Suprapubic skin (tissue), 4 donors: ENCODE measurements at regions not wholly inside any gene's neighbourhood (a gene's known extent, or its start where the extent isn't known, plus 50 kb on each side); places are given as distances from the start of the nearest gene placed in this dataset.
"Not testable (repeated sequence)": the region's sequence is repeated elsewhere in the genome, so short reads cannot be mapped to it uniquely, and the experiment has no call there.

Source experiments
- DNase-seq, 2 donors: peaks; one replicate each; pipeline ENCODE4 v3.0.0-alpha.2; 2019; ENCODE audit warnings: low spot score in 2 of 2
- H3K27ac ChIP-seq: fragments of 200-600 bp; sonication (generic); one replicate; pipeline ENCODE4 v1.5.1; 2019
- H3K27me3 ChIP-seq: fragments of 200-600 bp; sonication (generic); one replicate; pipeline ENCODE4 v1.5.1; 2019
- H3K36me3 ChIP-seq: fragments of 200-600 bp; sonication (generic); one replicate; pipeline ENCODE4 v1.5.1; 2019
- H3K4me1 ChIP-seq: fragments of 200-600 bp; sonication (generic); one replicate; pipeline ENCODE4 v1.5.1; 2019
- H3K4me3 ChIP-seq: fragments of 200-600 bp; sonication (generic); one replicate; pipeline ENCODE4 v1.5.1; 2019; ENCODE audit warnings: mild to moderate bottlenecking
- H3K9me3 ChIP-seq: fragments of 200-600 bp; sonication (generic); one replicate; pipeline ENCODE4 v1.5.1; 2019
- CTCF ChIP-seq, 2 donors: fragments of 200-600 bp in 1 of 2; fragments of 450-650 bp in 1 of 2; sonication (generic) in 1 of 2; IDR thresholded peaks; one replicate each; pipeline ENCODE4 v1.5.1; 2016 to 2019; ENCODE audit warnings: antibody characterized with exemption in 2 of 2, mild to moderate bottlenecking in 1 of 2, moderate library complexity in 1 of 2
- EP300 ChIP-seq: sonication (generic); formaldehyde crosslinking; IDR thresholded peaks from one replicate; pipeline ENCODE4 v1.6.1; 2017; ENCODE audit warnings: antibody characterized with exemption
- POLR2A ChIP-seq, 2 donors: fragments of 450-650 bp; IDR thresholded peaks; one replicate each; pipeline ENCODE4 v1.6.1; 2017; ENCODE audit warnings: antibody characterized with exemption in 2 of 2, mild to moderate bottlenecking in 2 of 2, moderate library complexity in 2 of 2
- POLR2AphosphoS5 ChIP-seq, 3 donors: sonication (generic); formaldehyde crosslinking; IDR thresholded peaks; one replicate each; pipeline ENCODE4 v1.6.1; 2017; ENCODE audit warnings: antibody characterized with exemption in 3 of 3
- WGBS: methylation state at CpG from one replicate; pipeline ENCODE4 v1.1.5; 2018; 5-methylcytosine and 5-hydroxymethylcytosine counted together

- WGBS: 75% methylated on average over 13 of the region's 15 CpGs
- TF ChIP-seq EP300 (no peak), POLR2AphosphoS5 (IDR thresholded peaks at IDR 0.05) (no peak), CTCF (IDR thresholded peaks at IDR 0.05) (no peak), POLR2A (IDR thresholded peaks at IDR 0.05) (no peak)
- Histone ChIP-seq H3K4me3 (no peak overlapping the region), H3K27me3 (no peaks in the 10 kb centered on the region), H3K36me3 (no peaks in the 10 kb centered on the region), H3K9me3 (peaks cover 2% of the 10 kb centered on the region), H3K4me1 (peaks cover 3% of the 10 kb centered on the region), H3K27ac (no peak overlapping the region)
- DNase-seq: no peak
Observed at GRCh38 chrX:915427-916229, 285.0 kb downstream of the SHOX start.

GRCh38 chrX:914206-914605 lies 283.6 kb downstream of the SHOX start:
- Histone ChIP-seq H3K4me3 (no peak overlapping the region), H3K27ac (no peak overlapping the region), H3K36me3 (no peaks in the 10 kb centered on the region), H3K27me3 (no peaks in the 10 kb centered on the region), H3K9me3 (peaks cover 4% of the 10 kb centered on the region), H3K4me1 (no peaks in the 10 kb centered on the region)
- TF ChIP-seq POLR2A (IDR thresholded peaks at IDR 0.05): no peak
- TF ChIP-seq CTCF (IDR thresholded peaks at IDR 0.05): no peak
- TF ChIP-seq EP300: no peak
- no peak for TF ChIP-seq POLR2AphosphoS5 (IDR thresholded peaks at IDR 0.05)
- no peak for DNase-seq

- Histone ChIP-seq H3K4me3 (no peak overlapping the region), H3K27ac (no peak overlapping the region), H3K4me1 (no peaks in the 10 kb centered on the region), H3K9me3 (peaks cover 4% of the 10 kb centered on the region), H3K36me3 (no peaks in the 10 kb centered on the region), H3K27me3 (no peaks in the 10 kb centered on the region)
- no peak for TF ChIP-seq POLR2AphosphoS5 (IDR thresholded peaks at IDR 0.05)
- TF ChIP-seq EP300: no peak
- DNase-seq: no peak
- WGBS: 54% methylated on average over 11 of the region's 11 CpGs
Observed at GRCh38 chrX:912677-913076, 282.1 kb downstream of the SHOX start.

GRCh38 chrX:909068-909467 lies 278.5 kb downstream of the SHOX start:
- not testable (repeated sequence) for H3K27me3 ChIP-seq, H3K4me3 ChIP-seq, H3K9me3 ChIP-seq, H3K4me1 ChIP-seq, H3K27ac ChIP-seq, H3K36me3 ChIP-seq, DNase-seq
- WGBS: 54% methylated on average over 2 of the region's 2 CpGs

- peaks cover 7% of the 10 kb centered on the region for H3K9me3 ChIP-seq
- 88% methylated on average over 3 of the region's 3 CpGs for WGBS
- no peaks in the 10 kb centered on the region for H3K36me3 ChIP-seq
- no peaks in the 10 kb centered on the region for H3K27me3 ChIP-seq
- H3K27ac ChIP-seq: no peak overlapping the region
- TF ChIP-seq CTCF (IDR thresholded peaks at IDR 0.05): no peak
- TF ChIP-seq POLR2A (IDR thresholded peaks at IDR 0.05): no peak
- no peak for TF ChIP-seq POLR2AphosphoS5 (IDR thresholded peaks at IDR 0.05)
- TF ChIP-seq EP300: no peak
- no peaks in the 10 kb centered on the region for H3K4me1 ChIP-seq
- no peak overlapping the region for H3K4me3 ChIP-seq
- DNase-seq: no peak
Observed at GRCh38 chrX:906586-906985, 276.0 kb downstream of the SHOX start.

GRCh38 chrX:905848-906566 lies 275.4 kb downstream of the SHOX start:
- Histone ChIP-seq H3K27ac (no peak overlapping the region), H3K9me3 (peaks cover 11% of the 10 kb centered on the region), H3K4me1 (no peaks in the 10 kb centered on the region), H3K36me3 (no peaks in the 10 kb centered on the region), H3K4me3 (no peak overlapping the region), H3K27me3 (no peaks in the 10 kb centered on the region)
- WGBS: 54% methylated on average over 19 of the region's 19 CpGs
- no peak for DNase-seq
- TF ChIP-seq POLR2A (IDR thresholded peaks at IDR 0.05): no peak
- no peak for TF ChIP-seq CTCF (IDR thresholded peaks at IDR 0.05)
